Endothelial cell of umbilical vein (primary cell): ENCODE measurements at regions not wholly inside any gene's neighbourhood (a gene's known extent, or its start where the extent isn't known, plus 50 kb on each side); places are given as distances from the start of the nearest gene placed in this dataset.

Source experiments
- BruUV-seq: library from RNA; stranded (reverse); fragments of 400-500 nt; replicated peaks from 2 replicates; lab custom pipeline; 2021; lab: Mats Ljungman, UMichigan
- CTCF ChIA-PET: fragments of 300-600, 350-600 bp; sonication (Branson Sonifier 250); formaldehyde crosslinking; loops from one replicate; lab custom pipeline; 2021; ENCODE audit warnings: antibody characterized with exemption, inconsistent platforms; lab: Charles Lee
- POLR2A ChIA-PET: fragments of 300-600, 350-600 bp; sonication (Branson Sonifier 250); formaldehyde crosslinking; loops from one replicate; lab custom pipeline; 2021; ENCODE audit warnings: antibody characterized with exemption, inconsistent platforms; lab: Charles Lee
- DNase-seq: peaks from one replicate; pipeline ENCODE4 v3.0.0-alpha.2; 2011; ENCODE audit warnings: low read depth, low spot score
- FAIRE-seq: peaks from 2 replicates; lab custom pipeline; 2011; peaks lifted over from hg19 to GRCh38; lab: Jason Lieb, UNC
- H2AFZ ChIP-seq: 2 replicates; pipeline ENCODE4 v1.6.0; 2012; ENCODE audit warnings: low read depth, low read length, control low read depth, inconsistent platforms
- H3K27ac ChIP-seq: 2 replicates; pipeline ENCODE4 v1.5.1; 2011; ENCODE audit warnings: low read depth, mild to moderate bottlenecking, control low read depth, low read length, moderate library complexity; ENCODE audit not compliant: insufficient read depth
- H3K27me3 ChIP-seq, 2 experiments: 2 replicates each; pipeline versions ENCODE4 v1.6.0 to v1.6.1; 2011; ENCODE audit warnings: low read length in 2 of 2, mixed read lengths in 1 of 2; ENCODE audit not compliant: control insufficient read depth in 2 of 2, insufficient read depth in 2 of 2
- H3K36me3 ChIP-seq, 2 experiments: 2 replicates in 1 of 2; 3 replicates in 1 of 2; pipeline ENCODE4 v1.5.1; 2011; ENCODE audit warnings: low read length in 2 of 2, mild to moderate bottlenecking in 1 of 2, moderate library complexity in 1 of 2; ENCODE audit not compliant: control insufficient read depth in 2 of 2, insufficient read depth in 2 of 2; ENCODE audit errors: extremely low read depth in 1 of 2
- H3K4me1 ChIP-seq: 3 replicates; pipeline ENCODE4 v1.5.1; 2011; ENCODE audit warnings: mild to moderate bottlenecking, low read length; ENCODE audit not compliant: control insufficient read depth, insufficient read depth; ENCODE audit errors: extremely low read depth
- H3K4me2 ChIP-seq: 2 replicates; pipeline ENCODE4 v1.6.1; 2011; ENCODE audit warnings: low read length, control low read depth, mixed read lengths; ENCODE audit not compliant: insufficient read depth
- H3K4me3 ChIP-seq, 3 experiments: fragments of 200-600 bp in 1 of 3; sonication (generic), shearing (Covaris generic) in 1 of 3; replicated peaks in 1 of 3; 2 replicates each; pipeline ENCODE4 v1.5.1; 2011 to 2016; ENCODE audit warnings: control low read depth in 3 of 3, low read length in 3 of 3, mild to moderate bottlenecking in 2 of 3, inconsistent platforms in 1 of 3, low read depth in 1 of 3, moderate library complexity in 1 of 3; ENCODE audit not compliant: insufficient read depth in 1 of 3
- H3K79me2 ChIP-seq: 2 replicates; pipeline ENCODE4 v1.6.0; 2012; ENCODE audit warnings: low read length, inconsistent platforms; ENCODE audit not compliant: control insufficient read depth, insufficient read depth
- H3K9ac ChIP-seq: replicated peaks from 2 replicates; pipeline ENCODE3; 2011; ENCODE audit warnings: low read length, control low read depth; ENCODE audit not compliant: insufficient read depth; ENCODE audit errors: extremely low read depth
- H3K9me1 ChIP-seq: replicated peaks from 3 replicates; pipeline ENCODE4 v1.6.0; 2011; ENCODE audit warnings: mild to moderate bottlenecking, low read length; ENCODE audit not compliant: control insufficient read depth, insufficient read depth; ENCODE audit errors: extremely low read depth
- H3K9me3 ChIP-seq: replicated peaks from 2 replicates; pipeline ENCODE4 v1.5.1; 2012; ENCODE audit warnings: low read length, inconsistent platforms; ENCODE audit not compliant: control insufficient read depth, insufficient read depth
- H4K20me1 ChIP-seq: replicated peaks from 2 replicates; pipeline ENCODE3; 2011; ENCODE audit warnings: mild to moderate bottlenecking, low read length; ENCODE audit not compliant: control insufficient read depth, insufficient read depth; ENCODE audit errors: extremely low read depth
- CTCF ChIP-seq, 2 donors: IDR thresholded peaks; 1 replicate in 1 of 2; 2 replicates in 1 of 2; pipeline ENCODE4 v1.5.1; 2011; ENCODE audit warnings: low read length in 2 of 2, mild to moderate bottlenecking in 2 of 2, moderate library complexity in 2 of 2, control low read depth in 1 of 2, inconsistent platforms in 1 of 2, low read depth in 1 of 2; ENCODE audit not compliant: insufficient read depth in 1 of 2; ENCODE audit errors: extremely low read depth in 1 of 2
- FOS ChIP-seq: IDR thresholded peaks from 2 replicates; pipeline ENCODE4 v1.6.1; 2011; ENCODE audit warnings: mild to moderate bottlenecking, low read length, moderate library complexity, borderline replicate concordance; ENCODE audit not compliant: insufficient read depth
- GATA2 ChIP-seq: IDR thresholded peaks from 2 replicates; pipeline ENCODE4 v1.7.0; 2011; ENCODE audit warnings: low read depth, mild to moderate bottlenecking, moderate library complexity, mixed read lengths, low read length; ENCODE audit not compliant: insufficient read length, insufficient read depth
- JUN ChIP-seq: IDR thresholded peaks from 2 replicates; pipeline ENCODE4 v1.6.1; 2011; ENCODE audit warnings: borderline replicate concordance, low read depth; ENCODE audit not compliant: insufficient read length, insufficient read depth
- MAX ChIP-seq: IDR thresholded peaks from 2 replicates; pipeline ENCODE4 v1.6.1; 2011; ENCODE audit not compliant: insufficient read depth, insufficient read length
- MYC ChIP-seq: IDR thresholded peaks from one replicate; pipeline ENCODE4 v1.6.1; 2011; ENCODE audit warnings: mild to moderate bottlenecking, low read depth, low read length
- POLR2A ChIP-seq: IDR thresholded peaks from 2 replicates; pipeline ENCODE4 v1.6.1; 2012; ENCODE audit warnings: low read depth, mild to moderate bottlenecking, control low read depth, low read length
- POLR2AphosphoS5 ChIP-seq: IDR thresholded peaks from 2 replicates; pipeline ENCODE4 v1.6.1; 2012; ENCODE audit warnings: low read depth, mild to moderate bottlenecking, control low read depth, low read length, moderate library complexity; ENCODE audit not compliant: insufficient read depth
- dilution Hi-C: fragments of 300-500 bp; cut with MboI; formaldehyde crosslinking; loops from one replicate; pipeline ENCODE4 v1.15.0; 2019; ENCODE audit warnings: low sequenced_read_pairs; ENCODE audit not compliant: extremely low pct_ligation_motif_present
- intact Hi-C: fragments of 100-400 bp; cut with micrococcal nuclease; formaldehyde crosslinking; loops from one replicate; pipeline ENCODE4 v1.10.0; 2022

- TF ChIP-seq GATA2 = no peak
- TF ChIP-seq JUN = no peak
- no peak for TF ChIP-seq POLR2AphosphoS5
- TF ChIP-seq MYC = no peak
- TF ChIP-seq MAX = no peak
- no peak for TF ChIP-seq CTCF (IDR thresholded peaks at IDR 0.05; ENCODE audit: extremely low read depth in 1 of 2, insufficient read depth in 1 of 2, low read depth in 1 of 2, low read length in 2 of 2)
- no peak for TF ChIP-seq FOS
- TF ChIP-seq POLR2A = no peak
- no peaks in the 10 kb centered on the region for H3K27me3 ChIP-seq
- H3K79me2 ChIP-seq = no peaks in the 10 kb centered on the region
- no peak overlapping the region for H2AFZ ChIP-seq
- no peaks in the 10 kb centered on the region for H3K9me1 ChIP-seq
- H4K20me1 ChIP-seq = no peaks in the 10 kb centered on the region
- H3K4me3 ChIP-seq = no peak overlapping the region
- peaks cover 4% of the 10 kb centered on the region for H3K9me3 ChIP-seq
- DNase-seq = no peak
- BruUV-seq = no TSS peak
- H3K9ac ChIP-seq = no peak overlapping the region
- no peaks in the 10 kb centered on the region for H3K36me3 ChIP-seq
- intact Hi-C loops = no loop called here
- ChIA-PET CTCF (no interaction called here), POLR2A (no interaction called here)
- no peaks in the 10 kb centered on the region for H3K4me1 ChIP-seq
- no peak overlapping the region for H3K27ac ChIP-seq
- dilution Hi-C loops = no loop called here
- no peak overlapping the region for H3K4me2 ChIP-seq
- no peak for FAIRE-seq
Observed at GRCh38 chr1:5526822-5527551, 465.2 kb downstream of the NPHP4 start.
